ENCODE measurements at regions not wholly inside any gene's neighbourhood (a gene's known extent, or its start where the extent isn't known, plus 50 kb on each side); places are given as distances from the start of the nearest gene placed in this dataset.

DNA sequence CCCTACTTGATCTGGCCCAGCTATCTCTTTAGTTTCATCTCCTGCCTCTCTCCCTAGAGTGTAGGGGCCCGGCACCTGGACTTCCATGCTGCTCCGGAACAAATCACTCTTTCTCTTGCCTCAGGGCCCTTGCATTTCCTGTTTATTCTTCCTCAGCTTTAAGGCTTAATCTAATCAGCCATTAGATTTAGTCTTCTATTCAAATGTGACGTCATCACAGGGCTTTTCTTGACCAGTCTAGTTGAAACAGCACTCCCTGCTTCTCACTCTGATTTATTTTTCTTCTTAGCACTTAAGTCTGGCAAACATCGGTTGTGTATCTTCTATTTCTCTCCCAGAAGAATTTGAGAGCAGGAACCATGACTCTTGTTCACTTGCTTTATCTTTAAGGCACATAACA, 564.1 kb downstream of the EFNB2 start:
- ChIA-PET CTCF (no interaction called here), POLR2A (ENCODE audit: unreplicated experiment) (no interaction called here)
- Histone ChIP-seq H4K20me1 (ENCODE audit: low read length) (no peaks in the 10 kb centered on the region), H2AFZ (ENCODE audit: low read length) (no peak overlapping the region), H3K4me1 (ENCODE audit: insufficient read depth, low read length) (peaks cover 33% of the 10 kb centered on the region), H3K4me2 (ENCODE audit: low read length) (no peak overlapping the region; the same call in 1 of the 2 replicates), H3F3A (ENCODE audit: low read length, unreplicated experiment) (no peaks in the 10 kb centered on the region), H3K9me2 (replicated peaks; ENCODE audit: low read length) (no peaks in the 10 kb centered on the region), H3K27ac (ENCODE audit: low read length) (no peak overlapping the region), H3K36me3 (ENCODE audit: low read depth, low read length) (no peaks in the 10 kb centered on the region), H3K9me3 (ENCODE audit: low read length) (no peaks in the 10 kb centered on the region), H3K9ac (ENCODE audit: low read length) (no peak overlapping the region), H3K27me3 (ENCODE audit: low read length) (no peaks in the 10 kb centered on the region), H3K79me2 (ENCODE audit: low read length) (no peaks in the 10 kb centered on the region), H3K4me3 (ENCODE audit: low read length) (no peak overlapping the region)
- ATAC-seq (no peak), DNase-seq (no peak)
- intact Hi-C loops (cut with micrococcal nuclease) = loop anchor here (10.0 kb wide), 1 partner anchor 197 kb away; no protein-coding TSS in a partner anchor
- BruUV-seq (replicated peaks) = no TSS peak
- TF ChIP-seq EZH2phosphoT487 (IDR thresholded peaks at IDR 0.05; ENCODE audit: borderline replicate concordance, low read length) = no peak
- TF ChIP-seq EZH2 (IDR thresholded peaks at IDR 0.05; ENCODE audit: low read length, unreplicated experiment) = no peak
- no peak for TF ChIP-seq CTCF (conservative IDR thresholded peaks at IDR 0.05; ENCODE audit: low read depth, low read length)

DNA sequence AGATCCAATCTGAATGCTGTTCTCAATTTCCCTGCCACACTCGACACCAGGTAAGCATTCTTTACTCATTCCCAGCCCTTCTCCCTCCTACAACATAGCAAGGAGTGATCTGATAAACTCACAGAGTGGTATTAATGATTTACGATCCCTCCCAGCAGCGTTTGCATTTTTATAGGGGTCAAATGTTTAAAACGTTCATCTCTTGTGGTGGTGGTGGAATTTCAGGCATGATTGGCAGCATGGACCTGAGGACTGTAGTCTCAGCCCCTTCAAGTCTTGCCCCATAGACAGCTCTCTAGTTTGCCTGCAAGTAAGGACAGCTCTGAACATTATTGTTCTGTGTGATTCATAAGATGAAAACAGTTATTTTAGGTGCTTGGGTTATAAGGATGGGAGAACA, 565.7 kb downstream of the EFNB2 start:
- H3K9me2 ChIP-seq (replicated peaks; ENCODE audit: low read length) = no peaks in the 10 kb centered on the region
- no peak overlapping the region for H2AFZ ChIP-seq (ENCODE audit: low read length)
- no peaks in the 10 kb centered on the region for H3K9me3 ChIP-seq (ENCODE audit: low read length)
- intact Hi-C loops (cut with micrococcal nuclease) = loop anchor here (10.0 kb wide), 1 partner anchor 195 kb away; no protein-coding TSS in a partner anchor
- no peak overlapping the region for H3K4me3 ChIP-seq (ENCODE audit: low read length)
- no TSS peak for BruUV-seq (replicated peaks)
- POLR2A ChIA-PET (ENCODE audit: unreplicated experiment) = no interaction called here
- H3K36me3 ChIP-seq (ENCODE audit: low read depth, low read length) = no peaks in the 10 kb centered on the region
- peak; percentile 66 for DNase-seq
- no peaks in the 10 kb centered on the region for H4K20me1 ChIP-seq (ENCODE audit: low read length)
- H3K4me2 ChIP-seq (ENCODE audit: low read length) = peak overlapping the region; percentile 28; the same call in 1 of the 2 replicates
- no peak overlapping the region for H3K9ac ChIP-seq (ENCODE audit: low read length)
- H3F3A ChIP-seq (ENCODE audit: low read length, unreplicated experiment) = no peaks in the 10 kb centered on the region
- H3K4me1 ChIP-seq (ENCODE audit: insufficient read depth, low read length) = peaks cover 33% of the 10 kb centered on the region
- no peaks in the 10 kb centered on the region for H3K27me3 ChIP-seq (ENCODE audit: low read length)
- peak; percentile 52 for ATAC-seq
- CTCF ChIA-PET = no interaction called here
- H3K79me2 ChIP-seq (ENCODE audit: low read length) = no peaks in the 10 kb centered on the region
- H3K27ac ChIP-seq (ENCODE audit: low read length) = no peak overlapping the region
- TF ChIP-seq EZH2 (IDR thresholded peaks at IDR 0.05; ENCODE audit: low read length, unreplicated experiment) = no peak
- TF ChIP-seq CTCF (conservative IDR thresholded peaks at IDR 0.05; ENCODE audit: low read depth, low read length) = no peak
- TF ChIP-seq EZH2phosphoT487 (IDR thresholded peaks at IDR 0.05; ENCODE audit: borderline replicate concordance, low read length) = no peak

DNA sequence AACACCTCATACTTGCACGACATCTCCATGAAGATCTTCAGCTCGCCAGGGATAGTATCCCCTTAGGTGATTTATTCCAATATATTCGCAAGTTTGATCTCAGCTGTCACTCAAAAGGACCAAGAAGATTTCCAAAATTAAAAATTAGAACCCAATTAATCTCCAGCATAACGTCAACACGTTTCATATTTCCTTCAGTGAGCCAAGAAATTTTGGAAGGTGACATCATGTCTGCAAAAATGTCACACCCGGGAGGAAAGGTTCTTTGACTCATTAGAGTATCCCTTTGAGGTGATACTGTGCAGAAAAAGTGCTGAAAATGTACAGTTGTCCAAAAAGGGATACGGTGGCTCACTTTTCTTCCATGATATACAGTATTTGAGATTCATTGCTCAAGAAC, 569.6 kb downstream of the EFNB2 start:
- Histone ChIP-seq H3K9me3 (ENCODE audit: low read length) (no peaks in the 10 kb centered on the region), H3K27me3 (ENCODE audit: low read length) (no peaks in the 10 kb centered on the region), H3K79me2 (ENCODE audit: low read length) (no peaks in the 10 kb centered on the region), H2AFZ (ENCODE audit: low read length) (no peak overlapping the region), H3K9me2 (replicated peaks; ENCODE audit: low read length) (no peaks in the 10 kb centered on the region), H4K20me1 (ENCODE audit: low read length) (no peaks in the 10 kb centered on the region), H3K9ac (ENCODE audit: low read length) (no peak overlapping the region), H3F3A (ENCODE audit: low read length, unreplicated experiment) (no peaks in the 10 kb centered on the region), H3K36me3 (ENCODE audit: low read depth, low read length) (no peaks in the 10 kb centered on the region), H3K27ac (ENCODE audit: low read length) (no peak overlapping the region), H3K4me3 (ENCODE audit: low read length) (no peak overlapping the region), H3K4me1 (ENCODE audit: insufficient read depth, low read length) (peaks cover 12% of the 10 kb centered on the region), H3K4me2 (ENCODE audit: low read length) (no peak overlapping the region)
- TF ChIP-seq EZH2phosphoT487 (IDR thresholded peaks at IDR 0.05; ENCODE audit: borderline replicate concordance, low read length) (no peak), EZH2 (IDR thresholded peaks at IDR 0.05; ENCODE audit: low read length, unreplicated experiment) (no peak), CTCF (conservative IDR thresholded peaks at IDR 0.05; ENCODE audit: low read depth, low read length) (no peak)
- no TSS peak for BruUV-seq (replicated peaks)
- DNase-seq = no peak
- intact Hi-C loops (cut with micrococcal nuclease) = no loop called here
- ChIA-PET POLR2A (ENCODE audit: unreplicated experiment) (no interaction called here), CTCF (no interaction called here)
- no peak for ATAC-seq
